ENCODE measurements at regions not wholly inside any gene's neighbourhood (a gene's known extent, or its start where the extent isn't known, plus 50 kb on each side); places are given as distances from the start of the nearest gene placed in this dataset.

DNA sequence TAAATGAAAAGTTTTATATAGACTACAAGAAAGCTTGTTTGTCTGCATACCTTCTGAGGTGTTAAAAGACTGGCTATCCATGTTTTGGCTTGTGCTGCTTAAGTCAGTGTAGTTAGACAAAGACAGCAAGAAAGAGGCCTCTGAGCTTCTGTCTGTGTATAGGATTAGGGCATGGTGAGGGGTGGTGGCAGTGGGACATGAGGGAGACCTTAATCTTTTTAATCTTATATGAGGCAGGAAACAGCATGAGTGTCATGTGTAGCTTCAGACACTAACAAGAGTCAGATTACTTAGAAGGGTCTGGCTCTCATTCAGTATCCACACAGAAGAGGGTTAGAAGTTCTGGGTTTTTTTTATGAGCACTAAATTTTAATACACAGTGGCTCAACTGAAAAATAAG is 213.3 kb downstream of the GABRG1 start:
- H3K9me3 ChIP-seq (replicated peaks in 1 of 3) = no peaks in the 10 kb centered on the region
- DNase-seq = no peak
- TF ChIP-seq CTCF (IDR thresholded peaks at IDR 0.05) (no peak), POLR2A (IDR thresholded peaks at IDR 0.05) (no peak)
- intact Hi-C loops (cut with DNase I) = no loop called here
- no peak overlapping the region for H3K4me3 ChIP-seq
- no peaks in the 10 kb centered on the region for H3K36me3 ChIP-seq (replicated peaks in 1 of 2)
- no peak overlapping the region for H3K27ac ChIP-seq
- no peaks in the 10 kb centered on the region for H3K27me3 ChIP-seq
- H3K4me1 ChIP-seq (replicated peaks in 1 of 2) = no peaks in the 10 kb centered on the region

GRCh38 chr4:45897946-45898585 is 225.8 kb downstream of the GABRG1 start:
- Histone ChIP-seq H3K4me3 (no peak overlapping the region), H3K36me3 (replicated peaks in 1 of 2) (no peaks in the 10 kb centered on the region), H3K27me3 (no peaks in the 10 kb centered on the region), H3K9me3 (replicated peaks in 1 of 3) (no peaks in the 10 kb centered on the region), H3K27ac (no peak overlapping the region), H3K4me1 (replicated peaks in 1 of 2) (no peaks in the 10 kb centered on the region)
- intact Hi-C loops (cut with DNase I) = no loop called here
- no peak for DNase-seq
- 60 to 69% (median 64%) methylated on average over 4 of the region's 4 CpGs for WGBS, 4 donors
- no peak for TF ChIP-seq POLR2A (IDR thresholded peaks at IDR 0.05)

DNA sequence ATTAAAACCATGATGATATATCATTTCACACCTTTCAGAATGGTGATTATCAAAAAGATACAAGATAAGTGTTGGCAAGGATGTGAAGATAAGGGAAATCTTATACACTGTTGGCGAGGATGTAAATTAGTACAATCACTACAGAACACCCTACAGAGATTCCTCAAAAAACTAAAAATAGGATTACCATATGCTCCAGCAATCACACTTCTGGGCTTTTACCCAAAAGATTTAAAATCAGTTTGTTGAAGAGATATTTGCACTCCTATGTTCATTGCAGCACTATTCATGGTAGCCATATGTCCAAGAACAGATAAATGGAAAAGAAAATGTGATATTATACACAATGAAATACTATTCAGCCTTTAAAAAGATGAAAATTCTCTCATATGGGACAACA is 240.4 kb downstream of the GABRG1 start:
- WGBS, 4 donors = 77 to 96% (median 83%) methylated on average over 1 of the region's 1 CpG
- no peak for TF ChIP-seq POLR2A (IDR thresholded peaks at IDR 0.05)
- no peak for TF ChIP-seq CTCF (IDR thresholded peaks at IDR 0.05)
- Histone ChIP-seq H3K4me3 (no peak overlapping the region), H3K27me3 (no peaks in the 10 kb centered on the region), H3K36me3 (replicated peaks in 1 of 2) (no peaks in the 10 kb centered on the region), H3K4me1 (replicated peaks in 1 of 2) (no peaks in the 10 kb centered on the region), H3K27ac (no peak overlapping the region), H3K9me3 (replicated peaks in 1 of 3) (peaks cover 0 to 4% (median 0%) of the 10 kb centered on the region in 3 donors)
- intact Hi-C loops (cut with DNase I) = no loop called here
- no peak for DNase-seq

DNA sequence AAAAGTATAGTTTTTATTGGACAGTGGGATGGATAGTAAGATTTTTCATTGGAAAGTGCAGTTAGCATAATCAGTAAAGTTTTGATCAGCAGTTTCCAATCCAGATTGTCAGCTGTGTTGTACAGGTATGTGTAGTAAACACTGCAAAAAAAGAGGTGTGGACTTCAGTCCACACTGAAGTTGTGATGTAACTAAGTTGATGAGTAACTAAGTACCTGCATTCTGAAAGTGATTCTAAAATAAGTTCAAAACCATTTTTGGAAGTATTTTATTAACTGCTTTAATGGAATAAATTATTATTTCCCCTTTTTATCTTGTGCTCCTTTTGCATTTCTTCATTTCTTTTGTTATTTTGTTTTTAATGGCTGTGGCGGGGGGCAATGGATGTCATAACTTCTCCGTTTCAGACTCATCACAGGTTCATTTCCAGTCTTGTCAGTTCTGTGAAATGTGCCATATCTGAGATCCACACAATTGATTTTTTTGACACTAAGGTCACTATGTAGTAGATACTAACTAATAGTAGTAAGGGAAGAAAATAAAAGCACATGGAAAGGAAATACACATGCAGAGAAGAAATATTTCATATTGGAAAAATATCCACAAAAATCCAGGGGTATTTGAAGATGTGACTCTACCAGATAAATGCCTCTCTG is 247.5 kb downstream of the GABRG1 start:
- no peak for TF ChIP-seq POLR2A (IDR thresholded peaks at IDR 0.05)
- TF ChIP-seq CTCF (IDR thresholded peaks at IDR 0.05) = no peak
- 82 to 89% (median 84%) methylated on average over 2 of the region's 2 CpGs for WGBS, 4 donors
- Histone ChIP-seq H3K9me3 (replicated peaks in 1 of 3) (no peaks in the 10 kb centered on the region), H3K27me3 (no peaks in the 10 kb centered on the region), H3K36me3 (replicated peaks in 1 of 2) (no peaks in the 10 kb centered on the region), H3K4me3 (no peak overlapping the region), H3K27ac (no peak overlapping the region), H3K4me1 (replicated peaks in 1 of 2) (no peaks in the 10 kb centered on the region)
- intact Hi-C loops (cut with DNase I) = no loop called here
- DNase-seq = no peak

DNA sequence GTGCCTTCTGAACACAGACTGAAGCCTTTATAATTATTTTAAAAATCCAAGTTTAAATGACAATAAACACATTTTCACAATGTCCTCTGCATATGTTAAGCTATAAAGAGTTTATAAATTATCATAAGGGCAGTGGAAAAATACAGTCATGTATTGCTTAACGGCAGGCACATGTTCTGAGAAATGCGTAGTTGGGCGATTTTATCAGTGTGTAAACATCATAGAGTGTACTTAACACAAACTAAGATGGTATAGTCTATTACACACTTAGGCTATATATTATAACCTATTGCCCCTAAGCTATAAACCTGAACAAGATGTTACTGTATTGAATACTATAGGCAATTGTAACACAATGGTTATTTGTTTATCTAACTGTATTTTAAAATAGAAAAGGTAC is 254.7 kb downstream of the GABRG1 start:
- WGBS, 4 donors = 67 to 80% (median 74%) methylated on average over 3 of the region's 3 CpGs
- TF ChIP-seq CTCF (IDR thresholded peaks at IDR 0.05) (no peak), POLR2A (IDR thresholded peaks at IDR 0.05) (no peak)
- DNase-seq = no peak
- Histone ChIP-seq H3K27ac (no peak overlapping the region), H3K36me3 (replicated peaks in 1 of 2) (no peaks in the 10 kb centered on the region), H3K4me3 (no peak overlapping the region), H3K27me3 (no peaks in the 10 kb centered on the region), H3K4me1 (replicated peaks in 1 of 2) (no peaks in the 10 kb centered on the region), H3K9me3 (replicated peaks in 1 of 3) (no peaks in the 10 kb centered on the region)
- intact Hi-C loops (cut with DNase I) = no loop called here
